Ascending aorta (tissue), 2 donors: ENCODE measurements at regions not wholly inside any gene's neighbourhood (a gene's known extent, or its start where the extent isn't known, plus 50 kb on each side); places are given as distances from the start of the nearest gene placed in this dataset.

ENCODE experiments used
- DNase-seq, 2 donors: peaks; one replicate each; pipeline ENCODE4 v3.0.0-alpha.2; 2019; ENCODE audit warnings: low spot score in 2 of 2
- H3K27ac ChIP-seq, 2 donors: fragments of 200-600 bp; sonication (generic); one replicate each; pipeline ENCODE4 v1.5.1; 2016 to 2017; ENCODE audit warnings: mild to moderate bottlenecking in 1 of 2
- H3K27me3 ChIP-seq: fragments of 200-600 bp; sonication (generic); one replicate; pipeline ENCODE4 v1.5.1; 2017
- H3K36me3 ChIP-seq, 2 donors: fragments of 200-600 bp; sonication (generic); one replicate each; pipeline ENCODE4 v1.5.1; 2016
- H3K4me1 ChIP-seq, 2 donors: fragments of 200-600 bp; sonication (generic); one replicate each; pipeline ENCODE4 v1.5.1; 2016 to 2017; ENCODE audit warnings: mild to moderate bottlenecking in 1 of 2
- H3K4me3 ChIP-seq, 2 donors: fragments of 200-600 bp; sonication (generic); one replicate each; pipeline ENCODE4 v1.5.1; 2016 to 2017; ENCODE audit warnings: mild to moderate bottlenecking in 1 of 2
- H3K9me3 ChIP-seq, 2 donors: fragments of 200-600 bp; sonication (generic); one replicate each; pipeline ENCODE4 v1.5.1; 2016
- CTCF ChIP-seq, 3 experiments: fragments of 200-600 bp in 2 of 3; fragments of 450-650 bp in 1 of 3; sonication (generic) in 2 of 3; IDR thresholded peaks; one replicate each; pipeline ENCODE4 v1.5.1; 2016 to 2019; ENCODE audit warnings: antibody characterized with exemption in 3 of 3, mild to moderate bottlenecking in 1 of 3, moderate library complexity in 1 of 3
- intact Hi-C: fragments of 100-400 bp; cut with DNase I; formaldehyde crosslinking; loops from one replicate; pipeline ENCODE4 v1.15.1; 2023

GRCh38 chrX:39995457-39995856, 102.3 kb downstream of the BCOR start:
- no peak overlapping the region for H3K4me3 ChIP-seq
- no peak for TF ChIP-seq CTCF (IDR thresholded peaks at IDR 0.05)
- no peak for DNase-seq
- no peaks in the 10 kb centered on the region for H3K36me3 ChIP-seq
- no peaks in the 10 kb centered on the region for H3K9me3 ChIP-seq
- intact Hi-C loops = no loop called here
- H3K27me3 ChIP-seq = no peaks in the 10 kb centered on the region
- no peaks in the 10 kb centered on the region for H3K4me1 ChIP-seq
- no peak overlapping the region for H3K27ac ChIP-seq

- Histone ChIP-seq H3K4me3 (no peak overlapping the region), H3K27me3 (no peaks in the 10 kb centered on the region), H3K27ac (no peak overlapping the region), H3K4me1 (no peaks in the 10 kb centered on the region), H3K9me3 (no peaks in the 10 kb centered on the region), H3K36me3 (no peaks in the 10 kb centered on the region)
- TF ChIP-seq CTCF (IDR thresholded peaks at IDR 0.05) = no peak
- DNase-seq = no peak
- intact Hi-C loops = no loop called here
Observed at GRCh38 chrX:39996536-39996935, 101.2 kb downstream of the BCOR start.

GRCh38 chrX:39998636-39999406, 98.9 kb downstream of the BCOR start:
- H3K27ac ChIP-seq = no peak overlapping the region
- no peak overlapping the region for H3K4me3 ChIP-seq
- no peaks in the 10 kb centered on the region for H3K9me3 ChIP-seq
- no peaks in the 10 kb centered on the region for H3K36me3 ChIP-seq
- DNase-seq = no peak
- intact Hi-C loops = no loop called here
- no peaks in the 10 kb centered on the region for H3K27me3 ChIP-seq
- TF ChIP-seq CTCF (IDR thresholded peaks at IDR 0.05) = no peak
- H3K4me1 ChIP-seq = no peaks in the 10 kb centered on the region
